GM23338 (cell line): ENCODE measurements at regions not wholly inside any gene's neighbourhood (a gene's known extent, or its start where the extent isn't known, plus 50 kb on each side); places are given as distances from the start of the nearest gene placed in this dataset.

Source experiments
- CREB1 ChIP-seq: fragments of 250-450 bp; sonication (Bioruptor Pico); IDR thresholded peaks from 2 replicates; pipeline ENCODE4 v1.5.0; 2020; ENCODE audit warnings: low read depth, mild to moderate bottlenecking, moderate library complexity
- EZH2 ChIP-seq: fragments of 200-600 bp; sonication (generic); IDR thresholded peaks from one replicate; pipeline ENCODE4 v1.8.0; 2017; ENCODE audit warnings: antibody characterized with exemption, mild to moderate bottlenecking, low read depth; ENCODE audit not compliant: unreplicated experiment
- JUNB ChIP-seq: IDR thresholded peaks from one replicate; pipeline ENCODE4 v1.6.1; 2016; ENCODE audit warnings: antibody characterized with exemption; ENCODE audit not compliant: unreplicated experiment
- TF ChIP-seq, protein P1 (sequence below), 2 experiments: fragments of 200-600 bp in 1 of 2; sonication (generic) in 1 of 2; conservative IDR thresholded peaks; 2 replicates each; pipeline versions ENCODE4 v1.5.1 to v1.6.1; 2016 to 2017; ENCODE audit warnings: antibody characterized with exemption in 2 of 2, low read depth in 2 of 2, mild to moderate bottlenecking in 2 of 2, moderate library complexity in 1 of 2
- TF ChIP-seq, protein P2 (sequence below): IDR thresholded peaks from one replicate; pipeline ENCODE4 v1.6.1; 2018; ENCODE audit warnings: antibody characterized with exemption; ENCODE audit not compliant: unreplicated experiment

DNA sequence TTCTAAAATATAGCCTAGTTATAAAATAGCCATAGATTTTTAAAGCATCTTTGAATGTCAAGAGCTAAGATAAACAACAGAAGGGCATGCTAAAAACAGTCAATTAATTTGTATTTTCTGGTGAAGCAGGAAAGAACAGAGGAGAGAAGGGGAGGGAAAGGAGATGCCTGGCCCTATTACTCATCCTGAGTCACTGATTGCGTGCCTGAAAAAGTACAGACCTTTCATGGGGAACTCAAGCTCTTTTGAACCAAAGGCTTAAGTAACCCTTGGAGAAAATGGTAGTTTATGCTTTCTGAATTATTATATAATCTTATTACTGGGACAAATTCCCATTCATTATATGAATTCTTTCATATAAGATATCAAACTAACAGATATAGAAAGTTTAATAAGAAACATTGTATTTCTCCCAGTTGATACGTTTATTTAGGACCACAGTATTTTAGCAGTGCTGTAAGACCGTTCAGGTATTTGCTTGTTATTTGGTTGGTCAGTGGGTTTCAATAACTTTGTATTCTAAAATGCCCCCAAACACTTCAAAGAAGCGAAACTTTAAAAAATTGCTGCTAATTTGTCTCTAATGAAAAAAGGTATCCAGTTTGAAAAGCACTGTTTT, 151.3 kb downstream of the HGF start:
- TF ChIP-seq, protein P1, sequence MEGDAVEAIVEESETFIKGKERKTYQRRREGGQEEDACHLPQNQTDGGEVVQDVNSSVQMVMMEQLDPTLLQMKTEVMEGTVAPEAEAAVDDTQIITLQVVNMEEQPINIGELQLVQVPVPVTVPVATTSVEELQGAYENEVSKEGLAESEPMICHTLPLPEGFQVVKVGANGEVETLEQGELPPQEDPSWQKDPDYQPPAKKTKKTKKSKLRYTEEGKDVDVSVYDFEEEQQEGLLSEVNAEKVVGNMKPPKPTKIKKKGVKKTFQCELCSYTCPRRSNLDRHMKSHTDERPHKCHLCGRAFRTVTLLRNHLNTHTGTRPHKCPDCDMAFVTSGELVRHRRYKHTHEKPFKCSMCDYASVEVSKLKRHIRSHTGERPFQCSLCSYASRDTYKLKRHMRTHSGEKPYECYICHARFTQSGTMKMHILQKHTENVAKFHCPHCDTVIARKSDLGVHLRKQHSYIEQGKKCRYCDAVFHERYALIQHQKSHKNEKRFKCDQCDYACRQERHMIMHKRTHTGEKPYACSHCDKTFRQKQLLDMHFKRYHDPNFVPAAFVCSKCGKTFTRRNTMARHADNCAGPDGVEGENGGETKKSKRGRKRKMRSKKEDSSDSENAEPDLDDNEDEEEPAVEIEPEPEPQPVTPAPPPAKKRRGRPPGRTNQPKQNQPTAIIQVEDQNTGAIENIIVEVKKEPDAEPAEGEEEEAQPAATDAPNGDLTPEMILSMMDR (conservative IDR thresholded peaks at IDR 0.05; ENCODE audit: low read depth in 2 of 2), result no peak
- TF ChIP-seq CREB1 (CRISPR knock-in tag) (no peak), JUNB (no peak), EZH2 (no peak)
- TF ChIP-seq, protein P2, sequence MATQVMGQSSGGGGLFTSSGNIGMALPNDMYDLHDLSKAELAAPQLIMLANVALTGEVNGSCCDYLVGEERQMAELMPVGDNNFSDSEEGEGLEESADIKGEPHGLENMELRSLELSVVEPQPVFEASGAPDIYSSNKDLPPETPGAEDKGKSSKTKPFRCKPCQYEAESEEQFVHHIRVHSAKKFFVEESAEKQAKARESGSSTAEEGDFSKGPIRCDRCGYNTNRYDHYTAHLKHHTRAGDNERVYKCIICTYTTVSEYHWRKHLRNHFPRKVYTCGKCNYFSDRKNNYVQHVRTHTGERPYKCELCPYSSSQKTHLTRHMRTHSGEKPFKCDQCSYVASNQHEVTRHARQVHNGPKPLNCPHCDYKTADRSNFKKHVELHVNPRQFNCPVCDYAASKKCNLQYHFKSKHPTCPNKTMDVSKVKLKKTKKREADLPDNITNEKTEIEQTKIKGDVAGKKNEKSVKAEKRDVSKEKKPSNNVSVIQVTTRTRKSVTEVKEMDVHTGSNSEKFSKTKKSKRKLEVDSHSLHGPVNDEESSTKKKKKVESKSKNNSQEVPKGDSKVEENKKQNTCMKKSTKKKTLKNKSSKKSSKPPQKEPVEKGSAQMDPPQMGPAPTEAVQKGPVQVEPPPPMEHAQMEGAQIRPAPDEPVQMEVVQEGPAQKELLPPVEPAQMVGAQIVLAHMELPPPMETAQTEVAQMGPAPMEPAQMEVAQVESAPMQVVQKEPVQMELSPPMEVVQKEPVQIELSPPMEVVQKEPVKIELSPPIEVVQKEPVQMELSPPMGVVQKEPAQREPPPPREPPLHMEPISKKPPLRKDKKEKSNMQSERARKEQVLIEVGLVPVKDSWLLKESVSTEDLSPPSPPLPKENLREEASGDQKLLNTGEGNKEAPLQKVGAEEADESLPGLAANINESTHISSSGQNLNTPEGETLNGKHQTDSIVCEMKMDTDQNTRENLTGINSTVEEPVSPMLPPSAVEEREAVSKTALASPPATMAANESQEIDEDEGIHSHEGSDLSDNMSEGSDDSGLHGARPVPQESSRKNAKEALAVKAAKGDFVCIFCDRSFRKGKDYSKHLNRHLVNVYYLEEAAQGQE, result no peak
